H9 (cell line): ENCODE measurements at regions not wholly inside any gene's neighbourhood (a gene's known extent, or its start where the extent isn't known, plus 50 kb on each side); places are given as distances from the start of the nearest gene placed in this dataset.

Experiments
- DNase-seq: peaks from one replicate; pipeline ENCODE4 v3.0.0-alpha.2; 2017
- H2AFZ ChIP-seq: one replicate; pipeline ENCODE4 v1.6.1; 2013; ENCODE audit warnings: mild to moderate bottlenecking, low read length, control low read depth, moderate library complexity
- H2AK5ac ChIP-seq: 2 replicates; pipeline ENCODE4 v1.6.1; 2013; ENCODE audit warnings: low read length, control low read depth, mixed read lengths; ENCODE audit not compliant: insufficient read length
- H2BK120ac ChIP-seq: one replicate; pipeline ENCODE4 v1.6.1; 2013; ENCODE audit warnings: low read depth, mild to moderate bottlenecking, low read length, control low read depth, inconsistent platforms; ENCODE audit not compliant: poor library complexity, severe bottlenecking
- H2BK12ac ChIP-seq: 2 replicates; pipeline ENCODE4 v1.6.1; 2013; ENCODE audit warnings: low read length, control low read depth, mixed read lengths, low read depth; ENCODE audit not compliant: insufficient read length
- H2BK15ac ChIP-seq: 2 replicates; pipeline ENCODE4 v1.6.1; 2013; ENCODE audit warnings: low read depth, low read length, control low read depth
- H2BK20ac ChIP-seq: one replicate; pipeline ENCODE4 v1.6.1; 2013; ENCODE audit warnings: low read depth, mild to moderate bottlenecking, low read length, control low read depth, inconsistent platforms; ENCODE audit not compliant: poor library complexity, severe bottlenecking
- H2BK5ac ChIP-seq: 2 replicates; pipeline ENCODE4 v1.6.1; 2013; ENCODE audit warnings: low read length, control low read depth, mixed read lengths; ENCODE audit not compliant: insufficient read length
- H3K14ac ChIP-seq: 2 replicates; pipeline ENCODE4 v1.6.1; 2013; ENCODE audit warnings: low read length, control low read depth; ENCODE audit not compliant: insufficient read depth
- H3K18ac ChIP-seq: 2 replicates; pipeline ENCODE4 v1.6.1; 2013; ENCODE audit warnings: low read depth, mild to moderate bottlenecking, mixed read lengths, low read length, control low read depth; ENCODE audit not compliant: insufficient read length
- H3K23ac ChIP-seq: 2 replicates; pipeline ENCODE4 v1.6.1; 2013; ENCODE audit warnings: low read length, control low read depth, mixed read lengths, low read depth; ENCODE audit not compliant: insufficient read length
- H3K23me2 ChIP-seq: 2 replicates; pipeline ENCODE4 v1.6.1; 2013; ENCODE audit warnings: low read depth, mild to moderate bottlenecking, mixed read lengths, low read length, control low read depth; ENCODE audit not compliant: insufficient read length, poor library complexity, severe bottlenecking
- H3K27ac ChIP-seq: 2 replicates; pipeline ENCODE4 v1.5.1; 2013; ENCODE audit warnings: low read length, control low read depth, mixed read lengths, low read depth; ENCODE audit not compliant: insufficient read length
- H3K27me3 ChIP-seq: 2 replicates; pipeline ENCODE4 v1.6.1; 2013; ENCODE audit warnings: low read length, control low read depth, inconsistent platforms; ENCODE audit not compliant: insufficient read depth
- H3K4ac ChIP-seq: 2 replicates; pipeline ENCODE4 v1.6.1; 2013; ENCODE audit warnings: low read depth, mild to moderate bottlenecking, control low read depth, inconsistent platforms, low read length, moderate library complexity
- H3K4me1 ChIP-seq: 2 replicates; pipeline ENCODE4 v1.6.1; 2013; ENCODE audit warnings: low read length, control low read depth, inconsistent platforms; ENCODE audit not compliant: insufficient read depth
- H3K4me2 ChIP-seq: 2 replicates; pipeline ENCODE4 v1.6.1; 2013; ENCODE audit warnings: low read length, control low read depth, mixed read lengths; ENCODE audit not compliant: insufficient read length, insufficient read depth
- H3K56ac ChIP-seq: 2 replicates; pipeline ENCODE4 v1.6.1; 2013; ENCODE audit warnings: low read depth, mild to moderate bottlenecking, mixed read lengths, low read length, control low read depth; ENCODE audit not compliant: insufficient read length
- H3K79me1 ChIP-seq: 2 replicates; pipeline ENCODE4 v1.6.1; 2013; ENCODE audit warnings: low read depth, mild to moderate bottlenecking, moderate library complexity, low read length, control low read depth, inconsistent platforms; ENCODE audit not compliant: insufficient read depth, poor library complexity, severe bottlenecking
- H3K79me2 ChIP-seq: 2 replicates; pipeline ENCODE4 v1.6.1; 2013; ENCODE audit warnings: low read length, control low read depth, inconsistent platforms; ENCODE audit not compliant: insufficient read depth
- H3K9ac ChIP-seq: 2 replicates; pipeline ENCODE4 v1.6.1; 2013; ENCODE audit warnings: low read length, control low read depth, mixed read lengths; ENCODE audit not compliant: insufficient read length; ENCODE audit errors: extremely low read depth
- H3K9me3 ChIP-seq: one replicate; pipeline ENCODE4 v1.6.1; 2013; ENCODE audit warnings: low read depth, low read length, inconsistent platforms; ENCODE audit not compliant: control insufficient read depth
- H3T11ph ChIP-seq: one replicate; pipeline ENCODE4 v1.6.1; 2013; ENCODE audit warnings: mild to moderate bottlenecking, low read length, control low read depth, inconsistent platforms
- H4K20me1 ChIP-seq: one replicate; pipeline ENCODE4 v1.6.1; 2013; ENCODE audit not compliant: control insufficient read depth, insufficient read length, insufficient read depth
- H4K5ac ChIP-seq: 2 replicates; pipeline ENCODE4 v1.6.1; 2013; ENCODE audit warnings: low read depth, mild to moderate bottlenecking, mixed read lengths, low read length, control low read depth; ENCODE audit not compliant: insufficient read length
- H4K8ac ChIP-seq: replicated peaks from 2 replicates; pipeline ENCODE4 v1.6.1; 2013; ENCODE audit warnings: low read length, control low read depth, mixed read lengths, low read depth; ENCODE audit not compliant: insufficient read length
- H4K91ac ChIP-seq: 2 replicates; pipeline ENCODE4 v1.6.1; 2013; ENCODE audit warnings: low read depth, mild to moderate bottlenecking, moderate library complexity, mixed read lengths, low read length, control low read depth; ENCODE audit not compliant: insufficient read length
- H3K27ac Mint-ChIP-seq, 3 experiments: 2 replicates in 2 of 3; 3 replicates in 1 of 3; pipeline ENCODE4 v1.8.0; 2020 to 2021; ENCODE audit warnings: mixed read lengths in 3 of 3, mild to moderate bottlenecking in 1 of 3, moderate library complexity in 1 of 3
- H3K27me3 Mint-ChIP-seq: 2 replicates; pipeline ENCODE4 v1.8.0; 2021; ENCODE audit warnings: low read depth, mild to moderate bottlenecking, moderate library complexity, mixed read lengths
- H3K36me3 Mint-ChIP-seq, 3 experiments: 2 replicates in 2 of 3; 3 replicates in 1 of 3; pipeline ENCODE4 v1.8.0; 2020 to 2021; ENCODE audit warnings: low read depth in 3 of 3, mixed read lengths in 3 of 3; ENCODE audit not compliant: insufficient read depth in 1 of 3
- H3K4me1 Mint-ChIP-seq, 2 experiments: 2 replicates each; pipeline ENCODE4 v1.8.0; 2020; ENCODE audit warnings: mixed read lengths in 2 of 2
- H3K4me3 Mint-ChIP-seq, 2 experiments: 2 replicates in 1 of 2; 3 replicates in 1 of 2; pipeline ENCODE4 v1.8.0; 2020 to 2021; ENCODE audit warnings: mild to moderate bottlenecking in 2 of 2, mixed read lengths in 2 of 2, moderate library complexity in 1 of 2
- H3K9me3 Mint-ChIP-seq, 2 experiments: 2 replicates in 1 of 2; 3 replicates in 1 of 2; pipeline ENCODE4 v1.8.0; 2020; ENCODE audit warnings: mild to moderate bottlenecking in 2 of 2, mixed read lengths in 2 of 2, moderate library complexity in 1 of 2
- CTCF ChIP-seq: fragments of 200-600 bp; sonication (generic); conservative IDR thresholded peaks from 3 replicates; pipeline ENCODE4 v1.8.0; 2021; ENCODE audit warnings: antibody characterized with exemption, mild to moderate bottlenecking
- WGBS: extraction: QIAGEN DNeasy Blood & Tissue Kit; methylation state at CpG from one replicate; pipeline ENCODE4 v1.1.7; 2013; ENCODE audit warnings: missing lambda C conversion rate, low lambda C conversion rate, mixed read lengths; ENCODE audit not compliant: insufficient read length; ENCODE audit errors: extremely low coverage; 5-methylcytosine and 5-hydroxymethylcytosine counted together

GRCh38 chr2:236715077-236715476, 145.5 kb downstream of the ACKR3 start:
- Histone ChIP-seq H4K8ac (no peak overlapping the region), H2AFZ (no peak overlapping the region), H3K9me3 (no peaks in the 10 kb centered on the region), H3K56ac (no peak overlapping the region), H3K4me1 (no peaks in the 10 kb centered on the region), H3K4ac (no peak overlapping the region), H3K27ac (no peak overlapping the region), H2BK120ac (no peak overlapping the region), H3K4me2 (no peak overlapping the region), H3K79me1 (no peaks in the 10 kb centered on the region), H2BK15ac (no peak overlapping the region), H4K20me1 (no peaks in the 10 kb centered on the region), H3K27me3 (no peaks in the 10 kb centered on the region), H2BK12ac (no peak overlapping the region), H3K23me2 (no peaks in the 10 kb centered on the region), H4K5ac (no peak overlapping the region), H2AK5ac (no peak overlapping the region), H3K23ac (no peak overlapping the region), H2BK5ac (no peak overlapping the region), H4K91ac (no peak overlapping the region), H3K79me2 (no peaks in the 10 kb centered on the region), H3K14ac (no peak overlapping the region; the same call in 1 of the 2 replicates), H3K9ac (no peak overlapping the region), H3T11ph (no peak overlapping the region), H2BK20ac (no peak overlapping the region), H3K18ac (no peak overlapping the region)
- H3K9me3 Mint-ChIP-seq = no peaks in the 10 kb centered on the region
- H3K4me3 Mint-ChIP-seq = no peak overlapping the region
- no peak for DNase-seq
- peak overlapping the region in 1 of 3 experiments; percentile 52; a peak in 1 of 7 replicates for H3K27ac Mint-ChIP-seq
- no peaks in the 10 kb centered on the region; the same call in 1 of the 2 replicates for H3K27me3 Mint-ChIP-seq
- no CpG with 5 or more reads among the region's 10 CpGs for WGBS
- no peak for TF ChIP-seq CTCF
- peaks cover 8 to 21% of the 10 kb centered on the region in 2 experiments for H3K4me1 Mint-ChIP-seq
- H3K36me3 Mint-ChIP-seq = no peaks in the 10 kb centered on the region
